Fibroblast of the aortic adventitia (primary cell): ENCODE measurements at regions not wholly inside any gene's neighbourhood (a gene's known extent, or its start where the extent isn't known, plus 50 kb on each side); places are given as distances from the start of the nearest gene placed in this dataset.
A peak's percentile ranks its signal among the peaks of the same experiment; 100 is the strongest.

Source experiments
- DNase-seq: peaks from one replicate; pipeline ENCODE4 v3.0.0-alpha.2; 2010; ENCODE audit warnings: low read depth
- H3K4me3 ChIP-seq: 2 replicates; pipeline ENCODE4 v1.5.1; 2011; ENCODE audit warnings: low read depth, mild to moderate bottlenecking, control low read depth, low read length, moderate library complexity
- TF ChIP-seq, protein P1 (sequence below): IDR thresholded peaks from 2 replicates; pipeline ENCODE4 v1.5.1; 2011; ENCODE audit warnings: mild to moderate bottlenecking, low read length, control low read depth, inconsistent platforms; ENCODE audit not compliant: insufficient read depth

DNA sequence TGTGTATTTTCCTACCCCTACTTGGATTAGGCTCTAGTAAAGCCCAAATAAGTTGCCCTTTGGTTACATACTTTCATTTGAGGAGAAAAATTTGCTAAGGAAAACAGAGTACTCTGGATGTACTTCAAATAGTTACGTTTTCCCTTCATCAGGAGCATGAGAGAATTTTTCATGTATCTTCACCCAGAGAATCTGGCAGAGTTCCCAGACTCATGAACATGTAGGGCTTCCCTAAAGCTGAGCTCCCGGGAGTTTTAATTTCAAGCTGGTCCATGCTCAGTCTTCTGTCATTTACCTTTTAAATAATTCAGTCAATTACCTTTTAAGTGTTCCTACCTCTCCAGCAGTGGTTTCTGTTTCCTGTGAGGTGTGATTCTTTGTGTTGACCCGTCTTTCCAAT is 367.5 kb upstream of the GRID2 start:
- peak; percentile 58 for DNase-seq
- no peak overlapping the region for H3K4me3 ChIP-seq
- TF ChIP-seq, protein P1, sequence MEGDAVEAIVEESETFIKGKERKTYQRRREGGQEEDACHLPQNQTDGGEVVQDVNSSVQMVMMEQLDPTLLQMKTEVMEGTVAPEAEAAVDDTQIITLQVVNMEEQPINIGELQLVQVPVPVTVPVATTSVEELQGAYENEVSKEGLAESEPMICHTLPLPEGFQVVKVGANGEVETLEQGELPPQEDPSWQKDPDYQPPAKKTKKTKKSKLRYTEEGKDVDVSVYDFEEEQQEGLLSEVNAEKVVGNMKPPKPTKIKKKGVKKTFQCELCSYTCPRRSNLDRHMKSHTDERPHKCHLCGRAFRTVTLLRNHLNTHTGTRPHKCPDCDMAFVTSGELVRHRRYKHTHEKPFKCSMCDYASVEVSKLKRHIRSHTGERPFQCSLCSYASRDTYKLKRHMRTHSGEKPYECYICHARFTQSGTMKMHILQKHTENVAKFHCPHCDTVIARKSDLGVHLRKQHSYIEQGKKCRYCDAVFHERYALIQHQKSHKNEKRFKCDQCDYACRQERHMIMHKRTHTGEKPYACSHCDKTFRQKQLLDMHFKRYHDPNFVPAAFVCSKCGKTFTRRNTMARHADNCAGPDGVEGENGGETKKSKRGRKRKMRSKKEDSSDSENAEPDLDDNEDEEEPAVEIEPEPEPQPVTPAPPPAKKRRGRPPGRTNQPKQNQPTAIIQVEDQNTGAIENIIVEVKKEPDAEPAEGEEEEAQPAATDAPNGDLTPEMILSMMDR, result no peak

DNA sequence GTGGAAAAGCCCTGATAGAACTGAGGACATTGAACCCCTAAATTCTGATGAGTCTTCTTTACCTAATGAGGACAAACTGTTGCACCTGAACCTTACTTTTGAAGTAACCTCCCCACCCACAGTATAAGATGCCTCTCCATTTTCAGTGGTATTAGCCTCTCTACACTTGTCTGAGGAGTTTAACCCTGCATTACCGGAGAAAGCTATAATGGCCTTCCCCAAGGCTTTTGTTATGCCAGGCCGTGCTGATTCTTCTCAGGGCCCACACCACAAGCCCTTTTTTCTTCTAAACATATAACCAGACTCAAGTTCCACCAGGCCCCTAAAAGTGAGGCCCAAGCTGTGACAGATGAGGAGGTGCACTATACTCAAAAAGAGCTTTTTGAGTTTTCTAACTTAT is 345.8 kb upstream of the GRID2 start:
- TF ChIP-seq, protein P1, result no peak
- no peak for DNase-seq
- no peak overlapping the region for H3K4me3 ChIP-seq

- TF ChIP-seq, protein P1, result no peak
- DNase-seq, result peak; percentile 41
- H3K4me3 ChIP-seq, result no peak overlapping the region
These were observed 345.2 kb upstream of the GRID2 start for GRCh38 chr4:91958596-91958995.

DNA sequence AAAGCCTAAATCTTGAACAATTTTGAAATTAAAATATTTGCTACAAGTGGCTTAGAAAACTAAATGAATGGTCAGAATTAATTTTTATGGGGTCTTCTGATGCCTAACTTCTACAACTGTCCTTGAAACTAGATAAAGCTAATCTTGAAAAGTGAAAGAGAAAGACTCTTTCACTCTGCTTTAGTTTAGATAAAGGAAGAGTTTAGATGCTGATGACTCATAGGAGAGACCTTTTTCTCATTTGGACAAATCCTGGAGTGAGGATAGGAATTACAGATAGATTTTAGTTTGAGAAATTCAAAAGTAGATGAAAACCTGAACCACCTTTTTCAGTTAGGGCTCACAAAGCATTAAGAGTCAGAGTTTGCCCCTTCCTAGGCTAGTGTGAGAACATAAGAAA is 342.3 kb upstream of the GRID2 start:
- no peak overlapping the region for H3K4me3 ChIP-seq
- TF ChIP-seq, protein P1, result no peak
- DNase-seq, result peak; percentile 19

DNA sequence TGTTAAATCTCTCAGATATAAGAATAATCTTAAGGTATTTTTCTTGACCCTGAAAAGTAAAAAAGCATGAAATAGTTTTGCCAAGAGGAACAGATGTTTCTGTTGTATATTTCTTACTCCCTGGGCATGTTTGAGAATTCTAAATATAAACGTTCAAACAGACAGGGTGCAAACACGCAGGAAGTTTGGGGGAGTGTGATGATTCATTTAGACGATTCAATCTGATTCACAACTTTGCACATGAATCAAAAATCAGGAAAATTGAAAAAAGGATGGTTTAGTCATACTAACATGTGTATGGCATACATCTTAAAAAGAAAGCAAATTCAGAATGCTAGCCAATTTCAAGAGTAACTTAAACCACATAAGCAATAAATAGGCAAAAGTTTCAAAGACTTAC is 340.3 kb upstream of the GRID2 start:
- peak; percentile 70 for DNase-seq
- H3K4me3 ChIP-seq, result no peak overlapping the region
- TF ChIP-seq, protein P1, result no peak

GRCh38 chr4:91965166-91965565 is 338.6 kb upstream of the GRID2 start:
- TF ChIP-seq, protein P1, result peak; percentile 30
- no peak for DNase-seq

DNA sequence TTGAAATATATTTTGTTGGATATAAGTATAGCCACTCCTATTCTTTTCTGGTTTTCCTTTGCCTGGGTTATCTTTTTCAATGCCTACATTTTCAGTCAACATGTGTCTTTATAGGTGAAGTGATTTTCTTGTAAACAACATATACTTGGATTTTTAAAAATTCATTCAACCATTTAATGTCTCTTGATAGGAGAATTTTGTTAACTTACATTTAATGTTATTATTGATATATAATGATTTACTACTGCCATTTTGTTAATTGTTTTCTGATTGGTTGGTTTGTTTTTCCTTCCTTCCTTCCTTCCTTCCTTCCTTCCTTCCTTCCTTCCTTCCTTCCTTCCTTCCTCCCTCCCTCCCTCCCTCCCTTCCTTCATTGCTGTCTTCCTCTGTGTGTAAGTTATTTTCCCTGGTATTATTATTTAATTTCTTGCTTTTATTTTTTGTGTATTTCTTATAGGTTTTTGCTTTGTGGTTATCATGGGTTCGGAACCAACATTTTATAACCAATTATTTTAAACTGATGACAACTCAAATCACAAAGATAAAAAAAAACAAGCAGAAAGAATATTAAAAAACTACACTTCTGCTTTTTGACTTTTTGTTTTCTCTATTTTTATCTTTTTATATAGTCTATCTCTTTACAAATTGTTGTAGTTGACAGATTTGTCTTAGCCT is 330.1 kb upstream of the GRID2 start:
- TF ChIP-seq, protein P1, result no peak
- no peak overlapping the region for H3K4me3 ChIP-seq
- no peak for DNase-seq

More at GRCh38 chr4:91965166-91965565, 338.6 kb upstream of the GRID2 start:
- no peak overlapping the region for H3K4me3 ChIP-seq
